ENCODE measurements at regions not wholly inside any gene's neighbourhood (a gene's known extent, or its start where the extent isn't known, plus 50 kb on each side); places are given as distances from the start of the nearest gene placed in this dataset.
A peak's percentile ranks its signal among the peaks of the same experiment; 100 is the strongest.

GRCh38 chr2:30310371-30310770 is 79.0 kb downstream of the LBH start:
- ATAC-seq (no peak), DNase-seq (no peak)
- Mint-ChIP-seq H3K36me3 (ENCODE audit: low read depth) (peaks cover 3% of the 10 kb centered on the region), H3K27me3 (no peaks in the 10 kb centered on the region), H3K4me3 (no peak overlapping the region), H3K4me1 (peaks cover 63% of the 10 kb centered on the region), H3K27ac (peak overlapping the region; percentile 60), H3K9me3 (peaks cover 9% of the 10 kb centered on the region)

DNA sequence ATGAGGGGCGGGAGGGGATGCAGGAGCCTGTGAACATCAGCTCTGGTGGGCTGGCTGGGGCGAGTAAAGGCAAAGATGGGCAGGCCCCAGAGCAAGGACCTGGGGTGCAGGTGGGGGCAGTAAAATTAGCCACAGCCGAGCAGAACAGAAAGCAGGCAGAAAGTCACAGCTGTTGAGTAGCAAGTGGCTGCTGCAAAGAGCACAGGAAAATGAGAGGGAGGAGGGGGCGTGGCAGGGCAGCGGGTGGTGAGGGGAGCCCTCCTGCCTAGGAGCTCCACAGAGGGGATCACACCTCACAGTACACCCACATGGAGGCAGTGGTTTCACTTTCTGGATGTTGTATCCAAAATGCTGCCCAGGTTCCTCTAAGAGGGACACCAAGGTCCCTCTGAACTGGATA is 79.6 kb downstream of the LBH start:
- DNase-seq (peak; percentile 49), ATAC-seq (peak; percentile 64)
- H3K4me3 Mint-ChIP-seq: no peak overlapping the region
- H3K9me3 Mint-ChIP-seq: peaks cover 9% of the 10 kb centered on the region
- no peaks in the 10 kb centered on the region for H3K27me3 Mint-ChIP-seq
- peaks cover 63% of the 10 kb centered on the region for H3K4me1 Mint-ChIP-seq
- peaks cover 3% of the 10 kb centered on the region for H3K36me3 Mint-ChIP-seq (ENCODE audit: low read depth)
- peak overlapping the region; percentile 60 for H3K27ac Mint-ChIP-seq

GRCh38 chr2:30311711-30312110 is 80.4 kb downstream of the LBH start:
- Mint-ChIP-seq H3K9me3 (peaks cover 5% of the 10 kb centered on the region), H3K27me3 (no peaks in the 10 kb centered on the region), H3K4me3 (no peak overlapping the region), H3K4me1 (peaks cover 65% of the 10 kb centered on the region), H3K36me3 (ENCODE audit: low read depth) (peaks cover 3% of the 10 kb centered on the region), H3K27ac (no peak overlapping the region)
- no peak for DNase-seq
- ATAC-seq: no peak

GRCh38 chr2:30312916-30313315 is 81.6 kb downstream of the LBH start:
- peaks cover 66% of the 10 kb centered on the region for H3K4me1 Mint-ChIP-seq
- DNase-seq (no peak), ATAC-seq (no peak)
- no peak overlapping the region for H3K4me3 Mint-ChIP-seq
- H3K27me3 Mint-ChIP-seq: no peaks in the 10 kb centered on the region
- peaks cover 5% of the 10 kb centered on the region for H3K9me3 Mint-ChIP-seq
- H3K27ac Mint-ChIP-seq: no peak overlapping the region
- H3K36me3 Mint-ChIP-seq (ENCODE audit: low read depth): no peaks in the 10 kb centered on the region

DNA sequence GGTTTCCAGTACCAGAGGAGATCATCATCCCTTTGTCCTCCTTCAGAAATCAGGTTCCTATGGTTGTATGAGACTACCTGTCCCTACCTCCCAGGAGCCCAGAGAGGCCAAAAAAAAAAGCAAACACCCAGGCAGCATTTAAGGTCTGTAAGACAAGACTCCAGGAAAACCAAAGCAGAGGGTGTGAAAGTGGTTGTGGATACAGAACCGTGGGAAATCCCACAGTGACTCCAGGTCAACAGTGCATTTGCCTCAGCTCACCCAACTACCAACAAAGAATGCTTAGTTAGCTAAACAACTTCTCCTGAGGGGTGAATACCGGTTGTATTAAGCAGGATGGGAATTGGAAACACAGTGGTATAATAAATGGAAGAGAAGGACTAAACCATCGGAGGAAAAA is 83.6 kb downstream of the LBH start:
- no peaks in the 10 kb centered on the region for H3K36me3 Mint-ChIP-seq (ENCODE audit: low read depth)
- peaks cover 5% of the 10 kb centered on the region for H3K9me3 Mint-ChIP-seq
- peak overlapping the region; percentile 35 for H3K27ac Mint-ChIP-seq
- DNase-seq: no peak
- H3K27me3 Mint-ChIP-seq: no peaks in the 10 kb centered on the region
- H3K4me3 Mint-ChIP-seq: peak overlapping the region; percentile 19
- H3K4me1 Mint-ChIP-seq: peaks cover 54% of the 10 kb centered on the region
- no peak for ATAC-seq

- peak; percentile 72 for ATAC-seq
- H3K27me3 Mint-ChIP-seq: no peaks in the 10 kb centered on the region
- H3K9me3 Mint-ChIP-seq: peaks cover 5% of the 10 kb centered on the region
- peaks cover 49% of the 10 kb centered on the region for H3K4me1 Mint-ChIP-seq
- H3K4me3 Mint-ChIP-seq: peak overlapping the region; percentile 19
- H3K27ac Mint-ChIP-seq: peak overlapping the region; percentile 35
- no peaks in the 10 kb centered on the region for H3K36me3 Mint-ChIP-seq (ENCODE audit: low read depth)
- DNase-seq: no peak
These were observed 84.2 kb downstream of the LBH start for GRCh38 chr2:30315391-30316063.

DNA sequence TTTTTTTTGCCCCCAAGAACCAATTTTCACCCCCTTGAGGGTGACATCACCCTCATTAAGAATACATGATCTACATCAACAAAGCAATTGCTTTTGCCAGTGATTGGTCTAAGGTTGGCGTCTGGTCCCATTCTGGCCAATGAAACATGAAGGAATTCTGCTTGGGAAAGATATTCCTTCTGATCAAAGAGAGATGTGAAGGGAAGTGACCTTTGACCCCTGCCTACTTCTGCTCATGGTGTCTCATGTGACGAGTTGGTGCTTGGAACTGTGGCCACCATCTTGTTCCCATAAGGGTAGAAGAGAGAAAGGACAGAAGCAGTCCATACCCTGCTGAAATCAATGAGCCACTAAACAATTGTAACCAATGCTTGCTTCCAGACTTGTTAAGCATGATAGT is 85.1 kb downstream of the LBH start:
- Mint-ChIP-seq H3K27me3 (no peaks in the 10 kb centered on the region), H3K4me1 (peaks cover 47% of the 10 kb centered on the region), H3K36me3 (ENCODE audit: low read depth) (no peaks in the 10 kb centered on the region), H3K9me3 (peaks cover 5% of the 10 kb centered on the region), H3K4me3 (no peak overlapping the region), H3K27ac (no peak overlapping the region)
- ATAC-seq (no peak), DNase-seq (no peak)

DNA sequence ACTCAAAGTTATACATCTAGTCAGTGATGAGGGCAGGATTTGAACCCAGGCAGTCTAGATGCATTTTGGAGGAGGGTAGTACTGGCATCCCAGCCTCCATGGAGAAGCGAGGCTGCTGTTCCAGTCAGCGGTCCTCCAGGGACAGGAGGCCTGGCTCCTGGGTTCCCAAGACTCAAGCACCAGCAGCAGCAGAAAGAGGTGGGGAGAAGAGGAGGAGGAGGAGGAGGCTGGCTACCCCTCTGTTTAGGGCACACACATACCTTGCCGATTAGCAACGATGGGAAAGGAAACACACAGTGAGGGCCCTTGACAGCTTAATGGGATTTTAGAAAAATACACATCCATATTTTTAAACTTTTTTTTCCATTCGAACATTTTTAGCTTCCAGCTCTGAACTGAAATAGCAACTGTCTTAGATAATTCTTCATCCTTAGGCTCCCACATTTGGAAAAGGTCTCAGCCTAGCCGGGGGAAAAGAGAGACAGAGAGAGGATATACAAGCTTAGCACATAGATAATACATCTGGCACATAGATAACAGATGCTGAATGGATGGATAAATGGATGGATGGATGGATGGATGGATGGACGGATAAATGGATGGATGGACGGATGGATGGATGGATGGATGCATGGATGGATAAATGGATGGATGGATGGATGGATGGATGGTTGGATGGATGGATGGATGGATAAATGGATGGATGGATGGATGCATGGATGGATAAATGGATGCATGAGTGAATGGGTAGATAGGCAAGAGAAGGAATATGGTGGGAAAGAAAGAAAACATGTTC is 87.9 kb downstream of the LBH start:
- no peak for DNase-seq
- Mint-ChIP-seq H3K4me1 (peaks cover 42% of the 10 kb centered on the region), H3K36me3 (ENCODE audit: low read depth) (no peaks in the 10 kb centered on the region), H3K27ac (no peak overlapping the region), H3K4me3 (no peak overlapping the region), H3K9me3 (peaks cover 5% of the 10 kb centered on the region), H3K27me3 (no peaks in the 10 kb centered on the region)
- ATAC-seq: no peak

DNA sequence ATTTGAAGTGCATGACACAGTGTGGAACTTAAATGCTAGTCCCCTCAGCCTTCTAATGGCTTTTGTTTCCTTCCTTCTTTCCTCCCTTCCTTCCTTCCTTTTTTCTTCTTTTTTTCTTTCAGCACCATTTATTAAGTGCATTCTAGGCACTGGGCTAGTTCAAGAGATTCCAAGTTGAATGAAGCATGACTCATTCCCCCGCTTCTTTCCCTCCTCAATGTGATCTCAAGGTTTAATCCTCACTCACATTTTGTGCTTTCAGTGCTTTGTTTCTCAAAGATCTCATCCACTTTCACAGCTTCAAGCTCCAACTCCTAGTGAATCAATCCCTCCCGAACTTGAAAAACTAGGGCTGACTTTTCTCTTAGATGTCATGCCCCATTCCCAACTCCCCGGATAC is 90.1 kb downstream of the LBH start:
- no peak overlapping the region for H3K4me3 Mint-ChIP-seq
- peaks cover 39% of the 10 kb centered on the region for H3K4me1 Mint-ChIP-seq
- H3K27me3 Mint-ChIP-seq: no peaks in the 10 kb centered on the region
- no peaks in the 10 kb centered on the region for H3K36me3 Mint-ChIP-seq (ENCODE audit: low read depth)
- H3K9me3 Mint-ChIP-seq: no peaks in the 10 kb centered on the region
- no peak overlapping the region for H3K27ac Mint-ChIP-seq
- no peak for DNase-seq
- ATAC-seq: no peak

GRCh38 chr2:30323499-30323898 is 92.2 kb downstream of the LBH start:
- H3K27ac Mint-ChIP-seq: no peak overlapping the region
- DNase-seq: no peak
- H3K36me3 Mint-ChIP-seq (ENCODE audit: low read depth): no peaks in the 10 kb centered on the region
- H3K27me3 Mint-ChIP-seq: no peaks in the 10 kb centered on the region
- H3K9me3 Mint-ChIP-seq: no peaks in the 10 kb centered on the region
- no peak overlapping the region for H3K4me3 Mint-ChIP-seq
- H3K4me1 Mint-ChIP-seq: peaks cover 33% of the 10 kb centered on the region
- no peak for ATAC-seq

- DNase-seq: no peak
- Mint-ChIP-seq H3K4me3 (no peak overlapping the region), H3K27ac (no peak overlapping the region), H3K27me3 (no peaks in the 10 kb centered on the region), H3K4me1 (peaks cover 33% of the 10 kb centered on the region), H3K9me3 (no peaks in the 10 kb centered on the region), H3K36me3 (ENCODE audit: low read depth) (no peaks in the 10 kb centered on the region)
- peak; percentile 44 for ATAC-seq
These were observed 93.0 kb downstream of the LBH start for GRCh38 chr2:30324245-30324908.

- H3K9me3 Mint-ChIP-seq: no peaks in the 10 kb centered on the region
- no peaks in the 10 kb centered on the region for H3K36me3 Mint-ChIP-seq (ENCODE audit: low read depth)
- H3K4me3 Mint-ChIP-seq: no peak overlapping the region
- H3K4me1 Mint-ChIP-seq: peaks cover 33% of the 10 kb centered on the region
- no peaks in the 10 kb centered on the region for H3K27me3 Mint-ChIP-seq
- DNase-seq (no peak), ATAC-seq (peak; percentile 52)
- peak overlapping the region; percentile 56 for H3K27ac Mint-ChIP-seq
These were observed 94.4 kb downstream of the LBH start for GRCh38 chr2:30325600-30326328.

DNA sequence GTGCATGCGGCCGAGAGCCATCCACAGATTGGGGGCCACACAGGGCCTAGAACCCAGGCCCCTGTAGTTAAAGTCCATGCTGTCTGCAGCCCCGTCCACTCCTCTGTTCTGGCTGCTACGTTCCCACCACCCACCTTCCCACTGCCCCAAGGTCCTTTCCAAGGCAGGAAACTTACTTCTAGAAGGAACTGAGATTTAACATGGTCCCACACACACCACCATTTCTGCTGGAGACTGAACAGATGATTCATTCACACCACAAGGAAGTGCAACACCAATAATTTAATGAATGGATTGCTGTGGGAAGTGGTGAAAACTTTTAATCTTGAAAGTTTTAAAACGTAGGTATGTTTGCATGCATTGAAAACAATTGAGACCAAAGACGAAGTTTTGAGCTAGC is 95.2 kb downstream of the LBH start:
- no peaks in the 10 kb centered on the region for H3K9me3 Mint-ChIP-seq
- DNase-seq (no peak), ATAC-seq (no peak)
- H3K4me1 Mint-ChIP-seq: peaks cover 33% of the 10 kb centered on the region
- no peaks in the 10 kb centered on the region for H3K27me3 Mint-ChIP-seq
- no peaks in the 10 kb centered on the region for H3K36me3 Mint-ChIP-seq (ENCODE audit: low read depth)
- no peak overlapping the region for H3K4me3 Mint-ChIP-seq
- no peak overlapping the region for H3K27ac Mint-ChIP-seq

- Mint-ChIP-seq H3K36me3 (ENCODE audit: low read depth) (no peaks in the 10 kb centered on the region), H3K4me3 (no peak overlapping the region), H3K27ac (no peak overlapping the region), H3K9me3 (peaks cover 5% of the 10 kb centered on the region), H3K27me3 (no peaks in the 10 kb centered on the region), H3K4me1 (peaks cover 58% of the 10 kb centered on the region)
- DNase-seq (no peak), ATAC-seq (no peak)
These were observed 99.7 kb downstream of the LBH start for GRCh38 chr2:30331038-30331437.
